GM23248 (cell line): ENCODE measurements at regions not wholly inside any gene's neighbourhood (a gene's known extent, or its start where the extent isn't known, plus 50 kb on each side); places are given as distances from the start of the nearest gene placed in this dataset.

ENCODE experiments used
- EZH2 ChIP-seq: fragments of 200-600 bp; sonication (generic); IDR thresholded peaks from 2 replicates; pipeline ENCODE4 v1.6.1; 2018; ENCODE audit warnings: antibody characterized with exemption, mild to moderate bottlenecking; ENCODE audit not compliant: insufficient read depth, poor library complexity, severe bottlenecking
- EZH2phosphoT487 ChIP-seq: fragments of 200-600 bp; sonication (generic); IDR thresholded peaks from 2 replicates; pipeline ENCODE4 v1.6.1; 2018; ENCODE audit warnings: antibody characterized with exemption, moderate library complexity, mild to moderate bottlenecking, low read depth; ENCODE audit not compliant: insufficient read depth

DNA sequence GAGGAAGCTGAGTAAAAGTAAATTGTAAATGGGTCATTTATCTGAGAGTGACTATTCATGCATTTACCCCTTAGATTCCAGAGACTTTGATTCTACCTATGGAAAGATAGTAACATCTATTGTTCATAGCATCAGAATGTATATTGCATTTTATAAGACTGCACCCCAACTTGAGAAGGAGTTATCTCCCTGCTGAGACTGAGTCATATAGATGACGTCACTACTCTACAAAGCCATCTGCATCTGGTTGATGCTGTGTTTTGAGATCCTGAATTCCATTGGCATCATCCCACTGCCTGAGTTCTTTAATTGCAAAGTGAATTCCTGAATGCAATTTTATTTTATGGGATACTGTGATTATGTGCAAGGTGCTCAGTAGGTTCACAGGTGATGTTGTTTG, 444.0 kb upstream of the SLC35B3 start:
- no peak for TF ChIP-seq EZH2
- no peak for TF ChIP-seq EZH2phosphoT487
